ENCODE measurements at regions not wholly inside any gene's neighbourhood (a gene's known extent, or its start where the extent isn't known, plus 50 kb on each side); places are given as distances from the start of the nearest gene placed in this dataset.

DNA sequence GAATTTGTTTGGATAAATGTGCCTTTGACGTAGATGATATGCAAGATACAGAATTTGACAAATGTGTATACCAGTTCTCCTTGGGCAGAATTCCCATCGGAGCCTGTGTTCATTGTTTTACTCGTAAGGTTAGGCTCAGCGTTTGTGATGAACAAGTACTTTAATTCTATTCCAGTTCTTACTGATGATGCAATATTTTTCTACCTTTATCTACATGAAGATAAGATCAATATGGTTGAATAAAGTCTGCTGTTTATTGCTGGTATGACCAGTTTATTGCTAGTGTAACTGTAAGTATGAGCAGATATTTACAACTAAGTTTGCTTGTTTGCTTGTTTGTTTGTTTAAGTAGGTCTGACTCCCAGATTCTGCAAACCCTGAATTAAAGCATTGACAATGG, 145.4 kb upstream of the ADARB2 start:
- no peak overlapping the region for H3K4me3 ChIP-seq (ENCODE audit: low read length)
- DNase-seq (ENCODE audit: low read depth, low spot score), result no peak

DNA sequence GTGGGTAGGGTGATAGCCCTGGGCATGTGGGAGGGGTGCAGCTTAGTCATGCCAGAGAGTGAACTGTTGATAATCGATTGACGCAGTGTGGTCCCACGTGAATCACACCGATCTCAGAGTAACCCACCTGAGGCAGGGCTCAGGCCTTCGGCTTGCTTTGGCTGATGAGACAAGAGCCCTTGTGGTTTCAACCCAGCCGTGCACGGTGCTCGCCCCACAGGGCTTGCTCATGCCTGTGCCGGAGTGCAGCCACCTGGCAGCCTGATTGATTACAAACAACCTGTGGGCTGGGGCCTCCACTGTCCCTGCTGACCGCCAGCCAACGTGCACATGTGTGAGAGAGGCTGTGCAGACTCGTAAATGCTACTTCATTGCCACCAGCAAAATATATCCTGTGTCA, 144.9 kb upstream of the ADARB2 start:
- no peak overlapping the region for H3K4me3 ChIP-seq (ENCODE audit: low read length)
- DNase-seq (ENCODE audit: low read depth, low spot score), result no peak

DNA sequence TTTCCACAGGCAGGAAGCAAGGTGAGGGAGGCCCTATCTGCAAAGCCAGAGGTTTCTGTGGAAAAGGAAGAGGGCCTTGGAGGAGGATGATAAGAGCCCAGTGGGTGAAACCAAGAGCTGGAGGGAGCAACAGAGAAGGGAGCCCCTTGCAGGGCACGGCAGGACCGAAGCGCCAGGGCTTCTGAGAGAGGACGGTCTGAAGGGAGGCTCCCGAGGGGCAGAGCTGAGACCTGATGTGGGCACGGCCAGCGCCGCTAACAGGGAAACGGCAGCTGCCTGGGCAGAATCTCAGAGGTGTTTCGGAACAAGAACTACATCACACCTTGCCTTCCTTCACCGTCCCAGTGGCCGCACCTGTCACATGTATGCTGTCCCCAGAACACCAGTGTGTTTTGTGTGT, 144.3 kb upstream of the ADARB2 start:
- no peak for DNase-seq (ENCODE audit: low read depth, low spot score)
- H3K4me3 ChIP-seq (ENCODE audit: low read length), result no peak overlapping the region

DNA sequence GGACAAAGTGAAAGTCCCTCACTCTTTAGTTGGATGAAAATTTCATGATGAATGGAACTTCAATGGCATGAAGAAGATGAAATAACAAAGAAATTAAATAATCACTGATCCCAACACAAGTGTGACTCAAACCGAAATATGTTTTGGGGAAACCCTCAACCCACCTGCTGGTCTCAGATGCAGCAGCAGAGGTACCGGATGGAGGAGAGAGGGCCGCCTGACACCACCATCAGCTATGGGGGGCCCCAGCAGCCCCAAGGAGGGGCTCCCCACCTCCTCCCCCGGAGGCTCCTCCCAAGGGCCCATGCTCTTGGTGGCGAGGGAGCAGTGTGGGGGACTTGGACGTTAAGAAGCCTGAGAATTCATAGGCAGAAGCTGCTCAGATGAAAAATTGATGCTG, 137.2 kb upstream of the ADARB2 start:
- H3K4me3 ChIP-seq (ENCODE audit: low read length), result no peak overlapping the region
- no peak for DNase-seq (ENCODE audit: low read depth, low spot score)

DNA sequence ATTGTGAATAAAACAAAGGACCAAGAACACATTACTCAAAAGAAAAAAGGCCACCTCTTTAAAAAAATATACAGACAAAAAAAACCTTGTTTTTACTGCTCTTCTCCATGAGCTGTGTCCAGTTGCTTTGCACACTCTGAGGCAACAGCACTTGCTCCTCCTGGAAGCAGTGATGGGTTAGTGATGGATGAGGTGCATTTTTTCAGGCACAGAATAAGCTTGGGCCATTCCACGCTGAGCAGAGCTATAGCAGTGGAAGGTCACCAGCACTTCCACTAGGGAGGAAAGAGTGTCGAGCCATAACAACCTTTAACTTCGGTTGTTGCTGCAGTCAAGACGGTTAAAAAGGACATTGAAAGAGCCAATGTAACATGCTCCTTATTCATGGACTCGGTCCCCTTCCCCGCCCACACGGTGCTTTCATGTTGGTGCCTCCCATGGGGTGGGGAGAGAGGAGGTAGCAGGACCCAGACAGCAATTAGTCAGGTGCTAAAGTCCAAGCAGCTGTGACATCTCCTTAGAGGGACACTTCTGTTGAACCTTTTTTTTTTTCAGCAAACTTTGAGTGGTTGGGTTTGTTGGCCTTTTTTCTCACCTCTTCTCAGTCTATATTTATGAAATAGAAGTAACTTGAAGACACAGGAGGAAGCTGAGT, 136.5 kb upstream of the ADARB2 start:
- no peak overlapping the region for H3K4me3 ChIP-seq (ENCODE audit: low read length)
- DNase-seq (ENCODE audit: low read depth, low spot score), result no peak

DNA sequence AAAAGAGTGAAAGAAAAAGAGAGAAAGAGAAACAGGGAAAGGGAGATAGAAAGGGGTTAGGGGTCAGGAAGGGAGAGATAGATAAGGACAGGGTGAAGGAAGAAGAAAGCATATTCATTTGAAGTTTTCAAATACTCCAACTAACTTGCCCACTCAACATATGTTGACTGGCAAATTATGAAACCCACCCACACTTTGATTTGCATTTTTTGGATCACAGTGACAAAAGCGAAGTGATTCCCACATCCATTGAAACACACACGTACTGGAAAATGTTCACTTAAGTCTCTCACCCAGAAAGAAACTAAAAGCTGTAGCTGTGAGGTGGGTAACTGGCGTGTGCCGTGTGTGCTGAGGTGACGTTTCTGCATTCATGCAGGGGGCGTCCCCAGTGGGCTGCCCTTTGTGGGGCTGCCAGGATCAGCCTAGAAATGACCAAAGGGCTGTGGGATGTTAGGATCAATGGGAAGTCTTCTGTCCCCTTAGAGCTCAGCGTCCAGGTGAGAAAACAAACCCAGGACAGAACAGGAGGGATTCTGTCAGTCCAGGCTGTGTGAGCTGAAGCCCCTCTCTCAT, 134.9 kb upstream of the ADARB2 start:
- no peak overlapping the region for H3K4me3 ChIP-seq (ENCODE audit: low read length)
- no peak for DNase-seq (ENCODE audit: low read depth, low spot score)

DNA sequence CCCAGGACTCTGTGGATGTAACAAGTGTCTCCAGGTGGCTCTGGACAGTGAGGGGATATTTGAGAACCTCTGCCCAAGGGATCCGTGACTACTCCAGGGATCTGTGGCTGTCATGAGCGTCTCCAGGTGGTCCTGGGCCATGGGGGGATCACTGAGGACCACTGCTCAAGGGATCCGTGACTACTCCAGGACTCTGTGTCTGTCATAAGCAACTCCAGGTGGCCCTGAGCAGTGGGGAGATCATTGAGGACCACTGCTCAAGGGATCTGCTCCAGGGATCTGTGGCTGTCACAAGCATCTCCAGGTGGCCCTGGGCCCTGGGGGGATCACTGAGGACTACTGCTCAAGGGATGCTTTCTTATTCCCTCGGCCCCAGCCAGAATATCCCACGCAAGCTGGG, 133.2 kb upstream of the ADARB2 start:
- DNase-seq (ENCODE audit: low read depth, low spot score), result no peak

DNA sequence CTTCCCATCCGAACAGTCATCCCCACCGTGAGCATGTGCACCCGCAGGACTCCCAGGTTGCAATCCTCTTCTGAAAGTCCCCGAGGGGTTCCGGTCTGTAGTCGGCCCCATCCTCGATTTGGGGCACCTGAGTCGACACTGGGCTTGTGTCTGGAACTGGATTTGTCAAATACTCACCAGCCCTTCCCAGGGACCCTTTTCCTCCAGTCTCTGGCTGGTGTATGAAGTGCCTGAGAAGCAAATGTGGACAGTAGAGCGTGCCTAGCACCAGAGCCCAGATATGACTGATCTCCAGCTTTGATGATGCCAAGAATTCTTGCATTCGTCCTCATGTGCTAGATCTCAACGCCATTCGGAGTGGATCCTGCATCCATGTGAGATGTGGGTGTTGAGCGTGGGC, 132.5 kb upstream of the ADARB2 start:
- no peak for DNase-seq (ENCODE audit: low read depth, low spot score)
- no peak overlapping the region for H3K4me3 ChIP-seq (ENCODE audit: low read length)

More for the DNA sequence above, 133.2 kb upstream of the ADARB2 start:
- no peak overlapping the region for H3K4me3 ChIP-seq (ENCODE audit: low read length)

DNA sequence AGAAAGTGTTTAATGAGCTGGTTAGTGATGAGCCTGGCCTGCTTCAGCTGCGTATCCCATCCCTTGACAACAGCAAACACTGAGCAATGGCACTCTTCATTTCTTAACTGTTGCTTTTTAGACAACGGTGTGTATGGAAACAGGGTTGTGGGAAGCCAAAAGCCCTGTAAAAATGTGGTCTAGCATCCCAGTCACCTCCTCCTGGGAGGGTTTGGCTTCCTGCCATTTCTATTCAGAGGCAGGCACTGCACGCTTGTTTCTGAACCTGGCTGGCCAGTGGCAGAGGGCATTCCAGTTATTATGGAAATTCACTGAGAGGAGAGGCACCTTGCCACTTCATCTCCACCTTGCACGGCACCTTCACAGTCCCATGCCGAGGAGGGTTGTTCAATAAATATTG, 123.0 kb upstream of the ADARB2 start:
- no peak for DNase-seq (ENCODE audit: low read depth, low spot score)
- H3K4me3 ChIP-seq (ENCODE audit: low read length), result no peak overlapping the region

DNA sequence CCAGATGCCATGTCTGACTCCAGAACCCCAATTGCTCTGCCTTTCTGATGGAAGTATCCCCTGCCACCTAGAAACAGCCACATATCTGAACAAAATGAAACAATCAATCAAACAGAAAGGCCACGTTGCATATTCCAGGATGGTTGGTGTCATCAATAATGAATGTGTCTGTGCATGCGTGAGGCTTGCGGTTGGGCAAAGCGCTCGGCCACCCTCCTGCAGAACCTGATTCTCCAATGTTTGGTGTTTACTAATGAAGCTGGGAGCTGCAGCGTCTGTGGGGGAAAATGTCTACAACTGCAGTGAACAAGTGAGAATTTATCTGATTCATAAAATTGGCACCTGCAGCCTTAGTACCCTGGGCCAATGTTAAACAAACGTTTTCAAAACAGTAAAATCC, 121.2 kb upstream of the ADARB2 start:
- H3K4me3 ChIP-seq (ENCODE audit: low read length), result no peak overlapping the region

DNA sequence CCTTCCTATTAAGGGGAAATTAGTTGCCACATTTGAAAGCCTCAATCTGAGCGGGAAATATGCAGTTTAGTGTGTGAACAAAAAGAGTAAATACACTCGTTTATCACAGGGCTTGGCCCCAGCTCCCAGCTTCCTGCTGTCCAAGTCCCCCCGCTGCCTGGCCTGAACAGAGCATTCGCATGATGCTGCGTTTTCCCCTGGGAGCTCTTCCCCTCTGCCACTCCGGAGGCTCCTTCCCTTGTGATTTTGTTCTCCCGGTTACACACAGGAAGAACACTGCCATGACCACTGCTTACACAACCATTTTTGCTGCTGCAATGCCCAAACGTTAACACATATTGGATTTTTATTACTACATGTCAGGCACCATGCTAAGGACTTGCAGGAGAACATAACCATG, 120.7 kb upstream of the ADARB2 start:
- no peak overlapping the region for H3K4me3 ChIP-seq (ENCODE audit: low read length)
- no peak for DNase-seq (ENCODE audit: low read depth, low spot score)

More for the DNA sequence above, 121.2 kb upstream of the ADARB2 start:
- DNase-seq (ENCODE audit: low read depth, low spot score), result no peak

DNA sequence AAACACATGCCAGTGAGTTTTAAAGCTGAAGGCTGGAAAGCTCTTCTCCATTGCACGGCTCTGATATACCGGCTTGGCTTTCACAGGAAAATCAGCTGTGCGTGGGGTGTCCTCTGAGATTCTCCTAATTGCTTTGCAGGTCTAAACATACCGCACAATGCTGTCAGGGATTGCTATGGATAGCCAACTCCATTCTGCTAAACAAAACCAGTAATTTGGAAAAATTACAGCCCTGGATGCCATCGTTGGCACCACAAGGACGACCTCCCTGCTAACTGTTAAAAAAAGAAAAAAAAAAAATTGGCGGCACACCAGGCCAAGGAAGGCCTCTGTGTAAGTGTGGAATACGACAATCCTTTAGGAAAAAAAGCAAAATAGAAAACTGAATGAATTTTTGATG, 118.6 kb upstream of the ADARB2 start:
- H3K4me3 ChIP-seq (ENCODE audit: low read length), result no peak overlapping the region
- DNase-seq (ENCODE audit: low read depth, low spot score), result no peak

DNA sequence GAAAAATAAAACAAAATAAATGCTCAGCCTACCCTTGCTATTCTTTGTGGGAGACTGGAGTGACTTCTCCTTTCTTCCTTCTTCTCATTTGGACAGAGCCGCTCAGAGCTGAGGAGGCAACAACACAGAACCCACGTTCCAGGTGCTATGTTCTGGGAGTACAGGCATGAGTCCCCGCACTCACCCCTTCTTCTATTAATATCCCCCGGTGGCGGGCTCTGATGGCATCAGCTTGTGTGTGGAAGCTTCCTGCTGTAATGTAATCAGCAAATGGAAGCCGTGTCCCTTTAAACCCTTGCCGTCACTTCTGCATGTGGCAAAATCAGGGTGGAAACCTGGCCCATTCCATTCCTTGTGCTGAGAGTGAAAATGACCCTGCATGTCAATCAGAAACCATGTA, 116.9 kb upstream of the ADARB2 start:
- no peak overlapping the region for H3K4me3 ChIP-seq (ENCODE audit: low read length)
- DNase-seq (ENCODE audit: low read depth, low spot score), result no peak

DNA sequence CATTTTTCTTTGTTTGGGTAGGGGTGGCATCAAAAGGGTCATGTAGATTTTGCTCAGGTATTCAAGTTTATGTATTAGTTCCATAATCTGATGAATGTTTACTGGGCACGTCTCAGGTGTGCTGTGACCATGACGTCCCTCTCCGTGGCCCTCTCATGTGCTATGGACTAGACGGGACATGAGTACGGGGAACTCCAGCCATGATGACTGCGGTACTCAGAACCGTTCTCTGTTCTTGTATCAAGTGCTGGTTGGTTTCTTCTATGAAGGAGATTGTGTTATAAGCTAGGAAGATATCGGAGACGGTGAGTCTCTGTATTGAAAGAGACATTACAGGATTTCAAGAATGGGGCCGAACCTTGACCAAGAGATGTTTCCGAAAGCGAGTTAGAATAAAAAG, 116.5 kb upstream of the ADARB2 start:
- H3K4me3 ChIP-seq (ENCODE audit: low read length), result no peak overlapping the region
- no peak for DNase-seq (ENCODE audit: low read depth, low spot score)

DNA sequence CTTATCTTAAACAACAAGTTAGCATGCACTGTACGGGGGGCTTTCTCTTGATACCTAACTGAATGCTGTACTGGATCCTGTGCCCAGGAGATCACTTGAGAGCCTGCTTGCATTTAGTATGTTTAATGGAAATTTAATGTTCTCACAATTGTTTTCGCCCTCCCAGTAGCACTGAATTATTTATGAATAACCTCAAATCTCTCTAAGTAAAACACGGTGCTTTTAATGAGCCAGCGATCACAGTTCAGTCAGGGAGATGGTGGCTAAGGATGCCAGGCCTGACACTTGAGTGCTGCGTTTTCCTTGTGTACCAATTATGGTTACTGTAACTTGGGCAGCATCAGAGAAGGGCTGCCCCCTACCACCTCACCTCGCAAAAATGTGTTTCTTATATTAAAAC, 115.5 kb upstream of the ADARB2 start:
- H3K4me3 ChIP-seq (ENCODE audit: low read length), result no peak overlapping the region
- no peak for DNase-seq (ENCODE audit: low read depth, low spot score)

DNA sequence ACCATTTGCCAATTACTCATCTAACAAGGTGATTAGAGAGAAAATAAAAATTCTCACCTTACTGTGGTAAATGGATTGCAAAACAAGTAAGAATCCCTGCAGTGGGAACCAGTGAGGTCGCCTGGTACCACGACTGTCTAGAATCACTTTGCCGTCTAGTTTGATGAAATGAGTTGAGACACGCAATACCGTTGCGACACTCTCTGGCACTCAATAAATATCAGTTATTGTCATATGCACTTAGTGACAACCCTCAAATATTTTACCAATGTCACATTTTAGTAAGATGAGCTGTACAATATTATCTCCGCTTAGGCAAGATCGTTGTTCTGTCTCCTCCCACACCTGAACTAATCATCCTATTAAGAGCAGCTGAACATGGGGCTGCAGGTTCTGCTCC, 114.4 kb upstream of the ADARB2 start:
- no peak overlapping the region for H3K4me3 ChIP-seq (ENCODE audit: low read length)
- DNase-seq (ENCODE audit: low read depth, low spot score), result no peak

DNA sequence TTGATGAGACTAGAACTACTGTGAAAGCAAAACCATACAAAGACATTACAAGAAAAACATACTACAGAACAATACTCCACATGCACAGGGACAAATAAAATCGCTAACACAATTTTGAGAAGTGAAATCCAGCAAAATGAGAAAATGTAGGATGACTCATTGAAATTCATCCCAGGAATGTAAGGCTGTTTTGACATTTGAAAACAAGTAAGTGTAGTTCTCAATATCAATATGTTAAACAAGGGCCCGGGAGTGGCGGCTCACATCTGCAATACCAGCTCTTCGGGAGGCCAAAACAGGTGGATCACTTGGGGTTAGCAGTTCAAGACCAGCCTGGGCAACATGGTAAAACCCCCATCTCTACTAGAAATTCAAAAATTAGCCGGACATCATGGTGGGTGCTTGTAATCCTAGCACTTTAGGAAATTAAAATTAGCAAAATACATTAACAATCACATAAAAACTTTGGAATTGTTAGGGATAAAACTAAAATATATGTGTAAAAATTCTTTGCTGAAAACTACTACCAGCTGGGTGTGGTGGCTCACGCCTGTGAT, 113.7 kb upstream of the ADARB2 start:
- no peak overlapping the region for H3K4me3 ChIP-seq (ENCODE audit: low read length)
- DNase-seq (ENCODE audit: low read depth, low spot score), result no peak

DNA sequence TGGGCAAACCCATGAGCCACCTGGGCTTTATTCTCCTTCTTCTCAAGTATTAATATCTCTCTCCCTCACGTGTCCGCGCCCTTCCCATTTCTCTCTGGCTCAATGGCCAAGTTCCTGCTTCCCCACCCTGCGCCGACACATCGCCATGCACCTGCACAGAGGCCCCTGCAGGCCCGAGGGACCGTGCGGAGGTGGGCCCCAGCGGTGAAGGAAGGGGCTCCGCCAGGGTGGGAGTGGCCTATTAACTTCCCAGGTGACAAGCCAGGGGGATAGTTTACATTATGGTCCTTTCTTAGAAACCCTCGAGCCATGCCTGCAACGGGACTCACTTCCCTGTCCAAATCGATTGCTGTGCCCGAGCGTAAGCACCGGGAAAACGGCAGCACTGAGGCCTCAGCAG, 110.0 kb upstream of the ADARB2 start:
- H3K4me3 ChIP-seq (ENCODE audit: low read length), result no peak overlapping the region
- no peak for DNase-seq (ENCODE audit: low read depth, low spot score)

DNA sequence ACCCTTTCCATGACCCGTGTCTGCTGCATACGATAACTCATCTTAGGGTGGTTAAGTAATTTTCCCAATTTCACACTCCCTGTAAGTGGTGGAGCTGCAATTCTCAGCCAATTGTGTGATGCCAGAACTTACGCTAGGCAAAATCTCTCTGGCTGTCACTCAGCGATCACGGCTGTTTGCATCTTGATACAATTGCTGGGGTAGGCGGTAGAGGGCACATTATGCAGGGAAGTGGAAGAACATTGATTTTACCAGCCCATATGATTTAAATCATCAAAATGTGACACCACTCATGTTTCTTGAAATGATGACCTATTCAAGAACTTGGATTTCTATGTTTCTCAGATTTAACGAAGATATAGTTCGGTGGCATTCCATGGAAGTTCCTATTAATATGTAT, 108.7 kb upstream of the ADARB2 start:
- H3K4me3 ChIP-seq (ENCODE audit: low read length), result no peak overlapping the region
- DNase-seq (ENCODE audit: low read depth, low spot score), result no peak

DNA sequence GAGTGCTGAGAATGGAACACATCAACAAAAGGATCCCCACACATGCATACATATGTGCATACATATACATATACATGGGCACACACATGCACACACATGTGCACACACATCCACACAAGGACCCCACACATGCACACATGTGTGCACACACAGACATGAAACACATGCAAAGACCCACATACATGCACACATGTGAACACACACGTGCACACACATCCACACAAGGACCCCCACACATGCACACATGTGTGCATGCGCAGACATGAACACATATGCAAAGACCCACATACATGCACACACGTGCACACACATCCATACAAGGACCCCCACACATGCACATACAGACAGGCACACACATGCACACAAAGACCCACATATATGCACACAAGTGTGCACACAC, 104.4 kb upstream of the ADARB2 start:
- no peak overlapping the region for H3K4me3 ChIP-seq (ENCODE audit: low read length)
- no peak for DNase-seq (ENCODE audit: low read depth, low spot score)

DNA sequence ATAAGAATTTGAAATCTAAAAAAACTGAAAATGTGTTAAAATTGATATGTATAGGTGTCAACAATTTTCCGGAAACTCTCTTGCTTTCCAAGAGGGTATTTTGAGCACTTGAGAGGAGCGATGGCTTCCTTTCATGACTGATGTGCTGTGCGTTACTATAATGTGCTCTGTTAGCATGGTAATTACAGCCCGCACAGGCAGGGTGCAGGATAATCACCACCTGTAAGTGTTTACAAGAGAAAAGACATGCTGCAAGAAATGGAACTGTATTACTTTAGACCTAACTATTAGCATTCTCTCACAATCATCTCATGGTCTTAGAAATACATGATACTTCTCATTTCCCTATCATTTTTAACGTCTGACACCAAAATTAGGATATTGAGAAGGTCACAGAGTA, 92.4 kb upstream of the ADARB2 start:
- DNase-seq (ENCODE audit: low read depth, low spot score), result no peak
- H3K4me3 ChIP-seq (ENCODE audit: low read length), result no peak overlapping the region

All from Jurkat, Clone E6-1 (cell line).